GM12864 (cell line): ENCODE measurements at regions not wholly inside any gene's neighbourhood (a gene's known extent, or its start where the extent isn't known, plus 50 kb on each side); places are given as distances from the start of the nearest gene placed in this dataset.

ENCODE experiments used
- DNase-seq: peaks from one replicate; pipeline ENCODE4 v3.0.0-alpha.2; 2011; ENCODE audit warnings: low read depth
- H3K4me3 ChIP-seq: 2 replicates; pipeline ENCODE4 v1.5.1; 2011; ENCODE audit warnings: mild to moderate bottlenecking, low read depth, low read length, control low read depth
- CTCF ChIP-seq: IDR thresholded peaks from 2 replicates; pipeline ENCODE4 v1.5.1; 2011; ENCODE audit warnings: low read depth, mild to moderate bottlenecking, moderate library complexity, low read length, control low read depth, inconsistent platforms; ENCODE audit errors: missing control alignments

DNA sequence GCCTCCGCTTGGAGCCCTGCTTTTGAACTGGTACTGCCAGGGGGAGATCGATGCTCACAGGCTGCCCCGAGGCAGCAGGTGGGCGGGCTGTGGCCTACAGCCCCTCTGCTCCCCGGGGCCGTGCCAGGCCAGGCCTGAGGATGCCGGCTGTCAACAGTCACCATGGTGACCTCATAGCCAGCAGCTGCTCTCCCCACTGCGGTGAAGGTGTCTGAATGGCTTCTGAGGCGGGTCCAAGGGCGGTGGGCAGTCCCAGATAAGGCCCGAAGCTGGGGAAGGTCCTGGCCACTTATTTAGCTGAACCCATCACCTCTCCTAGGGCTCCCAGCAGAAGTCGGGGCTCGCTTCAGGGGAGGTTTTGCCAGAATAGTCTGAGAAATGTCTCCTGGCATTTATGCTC, 179.3 kb downstream of the ARHGAP12 start:
- TF ChIP-seq CTCF: no peak
- H3K4me3 ChIP-seq: no peak overlapping the region
- DNase-seq: no peak

- TF ChIP-seq CTCF: no peak
- no peak for DNase-seq
- no peak overlapping the region for H3K4me3 ChIP-seq
These were observed 182.8 kb downstream of the ARHGAP12 start for GRCh38 chr10:31745612-31746376.

DNA sequence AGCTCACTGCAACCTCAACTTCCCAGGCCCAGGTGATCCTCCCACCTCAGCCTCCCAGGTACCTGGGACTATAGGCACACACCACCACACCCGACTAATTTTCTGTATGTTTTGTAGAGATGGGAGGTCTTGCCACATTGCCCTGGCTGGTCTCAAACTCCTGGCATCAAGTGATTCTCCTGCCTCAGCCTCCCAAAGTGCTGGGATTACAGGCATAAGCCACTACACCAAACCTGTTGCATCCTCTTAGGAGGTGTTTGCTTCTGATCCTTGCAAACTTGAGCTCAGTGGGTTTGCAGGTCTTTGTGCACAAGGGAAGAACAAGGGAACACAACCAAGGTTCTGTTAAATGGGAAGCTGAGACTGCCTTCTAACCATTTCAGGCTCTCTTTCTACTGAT, 184.6 kb downstream of the ARHGAP12 start:
- H3K4me3 ChIP-seq: no peak overlapping the region
- no peak for DNase-seq
- no peak for TF ChIP-seq CTCF

DNA sequence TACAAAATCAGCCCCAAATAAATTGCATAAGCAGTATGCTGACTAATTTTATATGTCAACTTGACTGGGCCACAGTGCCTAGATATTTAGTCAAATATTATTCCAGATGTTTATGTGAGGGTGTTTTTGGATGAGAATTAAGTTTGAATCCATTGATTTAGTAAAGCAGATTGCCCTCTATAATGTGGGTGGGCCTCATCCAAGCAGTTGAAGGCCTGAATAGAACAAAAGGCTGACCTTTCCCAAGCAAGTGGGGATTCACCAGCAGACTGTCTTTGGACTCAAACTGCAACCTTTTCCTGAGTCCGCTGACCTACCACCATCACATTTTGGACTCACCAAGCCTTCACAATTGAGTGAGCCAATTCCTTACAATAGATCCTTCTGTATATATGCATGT, 186.4 kb downstream of the ARHGAP12 start:
- no peak for DNase-seq
- H3K4me3 ChIP-seq: no peak overlapping the region
- TF ChIP-seq CTCF: no peak

- no peak for TF ChIP-seq CTCF
- no peak for DNase-seq
- H3K4me3 ChIP-seq: no peak overlapping the region
These were observed 187.2 kb downstream of the ARHGAP12 start for GRCh38 chr10:31741473-31741872.

DNA sequence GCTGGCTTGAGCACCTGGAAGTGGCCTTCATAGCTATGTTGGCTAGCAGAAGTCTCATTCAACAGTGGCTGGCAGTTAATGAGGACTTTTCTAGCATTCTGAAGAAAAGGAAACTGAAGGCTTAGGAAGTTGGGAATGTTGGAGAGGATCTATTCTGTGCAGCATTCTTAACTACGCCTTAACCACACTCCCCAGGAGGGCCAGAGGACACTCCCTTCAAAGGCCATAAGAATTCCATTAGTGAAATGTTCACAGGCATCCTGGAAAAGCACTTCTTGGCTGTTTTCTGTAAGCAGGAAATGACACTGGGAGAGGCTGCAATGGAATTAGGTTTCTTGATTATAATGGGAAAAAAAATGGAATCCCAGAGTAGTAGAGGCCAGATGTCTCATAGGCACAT, 188.9 kb downstream of the ARHGAP12 start:
- no peak overlapping the region for H3K4me3 ChIP-seq
- no peak for TF ChIP-seq CTCF
- no peak for DNase-seq

DNA sequence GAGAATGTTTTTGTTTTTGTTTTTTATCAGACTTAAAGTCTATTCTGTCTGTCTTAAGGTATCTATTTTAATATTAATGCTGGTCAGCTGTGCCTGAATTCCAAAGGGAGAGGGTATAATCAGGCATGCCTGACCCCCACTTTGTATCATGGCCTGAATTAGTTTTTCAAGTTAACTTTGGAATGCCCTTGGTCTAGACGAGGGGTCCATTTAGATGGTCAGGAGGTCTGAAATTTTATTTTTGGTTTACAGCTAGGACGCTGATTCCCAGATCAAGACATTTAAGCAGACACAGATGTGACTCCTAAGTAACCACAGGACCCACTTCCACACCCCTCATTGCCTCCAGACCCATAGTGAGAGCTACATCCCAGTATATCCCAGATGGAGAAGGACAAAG, 189.5 kb downstream of the ARHGAP12 start:
- no peak overlapping the region for H3K4me3 ChIP-seq
- DNase-seq: no peak
- TF ChIP-seq CTCF: no peak
